ENCODE measurements at regions not wholly inside any gene's neighbourhood (a gene's known extent, or its start where the extent isn't known, plus 50 kb on each side); places are given as distances from the start of the nearest gene placed in this dataset.

DNA sequence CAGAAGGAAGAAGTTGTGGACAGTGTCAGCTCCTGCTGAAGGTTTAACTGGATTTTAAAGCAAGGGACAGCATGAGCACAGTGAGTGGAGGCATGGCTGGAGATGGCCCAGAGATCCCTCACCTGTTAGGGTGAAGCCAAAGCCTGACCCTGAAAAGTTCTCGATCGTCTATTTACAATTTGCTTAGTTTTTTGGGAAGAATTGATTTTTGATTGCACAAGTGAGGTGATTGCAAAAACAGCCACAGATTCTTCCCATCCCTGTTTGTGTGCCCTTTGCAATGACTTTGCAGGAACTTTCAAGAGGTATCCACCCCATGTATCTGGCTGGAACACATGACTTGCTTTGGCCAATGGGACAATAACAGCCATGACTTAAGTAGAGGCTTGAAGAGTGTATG is 170.1 kb downstream of the TFAP2C start:
- TF ChIP-seq, protein P1, sequence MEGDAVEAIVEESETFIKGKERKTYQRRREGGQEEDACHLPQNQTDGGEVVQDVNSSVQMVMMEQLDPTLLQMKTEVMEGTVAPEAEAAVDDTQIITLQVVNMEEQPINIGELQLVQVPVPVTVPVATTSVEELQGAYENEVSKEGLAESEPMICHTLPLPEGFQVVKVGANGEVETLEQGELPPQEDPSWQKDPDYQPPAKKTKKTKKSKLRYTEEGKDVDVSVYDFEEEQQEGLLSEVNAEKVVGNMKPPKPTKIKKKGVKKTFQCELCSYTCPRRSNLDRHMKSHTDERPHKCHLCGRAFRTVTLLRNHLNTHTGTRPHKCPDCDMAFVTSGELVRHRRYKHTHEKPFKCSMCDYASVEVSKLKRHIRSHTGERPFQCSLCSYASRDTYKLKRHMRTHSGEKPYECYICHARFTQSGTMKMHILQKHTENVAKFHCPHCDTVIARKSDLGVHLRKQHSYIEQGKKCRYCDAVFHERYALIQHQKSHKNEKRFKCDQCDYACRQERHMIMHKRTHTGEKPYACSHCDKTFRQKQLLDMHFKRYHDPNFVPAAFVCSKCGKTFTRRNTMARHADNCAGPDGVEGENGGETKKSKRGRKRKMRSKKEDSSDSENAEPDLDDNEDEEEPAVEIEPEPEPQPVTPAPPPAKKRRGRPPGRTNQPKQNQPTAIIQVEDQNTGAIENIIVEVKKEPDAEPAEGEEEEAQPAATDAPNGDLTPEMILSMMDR (IDR thresholded peaks at IDR 0.05; ENCODE audit: low read depth, low read length), result no peak
- Histone ChIP-seq H3K4me1 (no peaks in the 10 kb centered on the region), H3K36me3 (no peaks in the 10 kb centered on the region), H3K4me3 (ENCODE audit: low read depth, low read length) (no peak overlapping the region), H3K27me3 (no peaks in the 10 kb centered on the region), H3K9me3 (no peaks in the 10 kb centered on the region)
- no peak for DNase-seq

DNA sequence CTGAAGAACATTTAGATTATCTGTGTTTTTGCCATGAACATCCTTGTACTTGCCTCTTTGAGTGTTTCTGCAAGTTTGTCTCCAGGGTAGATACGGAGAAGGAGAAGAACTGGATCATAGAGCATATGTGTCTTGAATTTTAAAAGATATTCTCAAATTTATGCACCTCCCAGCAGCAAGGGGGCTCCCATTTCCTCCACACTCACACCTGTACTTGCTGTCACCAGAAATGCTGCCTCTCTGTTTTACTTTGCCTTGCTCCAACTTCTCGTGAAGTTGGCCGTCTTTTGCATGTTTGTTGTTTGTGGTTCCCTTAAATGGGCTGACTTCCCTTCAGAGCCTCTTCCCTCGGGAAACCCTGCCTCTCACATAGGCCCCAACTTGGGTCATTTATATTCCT is 171.0 kb downstream of the TFAP2C start:
- H3K27me3 ChIP-seq, result no peaks in the 10 kb centered on the region
- H3K9me3 ChIP-seq, result no peaks in the 10 kb centered on the region
- DNase-seq, result no peak
- no peaks in the 10 kb centered on the region for H3K36me3 ChIP-seq
- H3K4me3 ChIP-seq (ENCODE audit: low read depth, low read length), result no peak overlapping the region
- no peaks in the 10 kb centered on the region for H3K4me1 ChIP-seq
- TF ChIP-seq, protein P1 (IDR thresholded peaks at IDR 0.05; ENCODE audit: low read depth, low read length), result no peak

DNA sequence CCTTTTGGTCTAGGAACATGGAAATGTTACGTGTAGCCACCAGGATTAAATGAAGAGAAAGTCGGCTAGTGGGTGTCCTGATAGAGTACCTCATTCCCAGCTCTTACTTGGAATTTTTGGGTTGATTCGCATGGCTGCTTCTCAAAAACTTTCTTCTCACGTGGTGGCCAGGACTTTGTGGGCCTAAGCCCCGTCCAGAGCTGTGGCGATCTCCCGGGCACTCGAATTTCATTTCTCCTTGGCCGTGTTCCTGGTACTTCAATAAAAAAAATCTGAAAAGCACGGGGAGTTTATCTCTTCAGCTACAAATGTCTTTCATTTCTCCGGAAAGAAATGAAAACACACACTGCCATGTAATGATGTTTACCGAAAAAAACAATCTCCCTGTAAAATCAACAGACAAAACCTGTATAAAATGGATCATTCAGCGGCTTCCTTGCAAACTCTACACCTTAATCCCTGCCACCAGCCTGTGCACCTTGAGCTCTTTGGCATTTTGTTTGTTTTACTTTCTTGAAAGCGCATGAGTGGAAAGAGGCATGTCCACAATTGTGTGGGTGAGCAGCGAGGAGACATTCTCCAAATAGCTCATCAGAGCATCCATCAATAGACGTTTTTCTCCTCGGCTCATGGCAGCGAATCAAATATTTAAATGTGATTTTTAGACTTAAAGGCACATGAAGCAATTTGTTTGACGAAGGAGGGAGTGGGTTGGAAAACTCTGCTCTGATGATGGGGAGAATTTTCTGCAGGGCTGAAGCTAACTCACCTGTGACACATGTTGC is 173.1 kb downstream of the TFAP2C start:
- no peaks in the 10 kb centered on the region for H3K27me3 ChIP-seq
- no peaks in the 10 kb centered on the region for H3K9me3 ChIP-seq
- TF ChIP-seq, protein P1 (IDR thresholded peaks at IDR 0.05; ENCODE audit: low read depth, low read length), result no peak
- DNase-seq, result no peak
- H3K4me3 ChIP-seq (ENCODE audit: low read depth, low read length), result no peak overlapping the region
- no peaks in the 10 kb centered on the region for H3K36me3 ChIP-seq
- no peaks in the 10 kb centered on the region for H3K4me1 ChIP-seq

DNA sequence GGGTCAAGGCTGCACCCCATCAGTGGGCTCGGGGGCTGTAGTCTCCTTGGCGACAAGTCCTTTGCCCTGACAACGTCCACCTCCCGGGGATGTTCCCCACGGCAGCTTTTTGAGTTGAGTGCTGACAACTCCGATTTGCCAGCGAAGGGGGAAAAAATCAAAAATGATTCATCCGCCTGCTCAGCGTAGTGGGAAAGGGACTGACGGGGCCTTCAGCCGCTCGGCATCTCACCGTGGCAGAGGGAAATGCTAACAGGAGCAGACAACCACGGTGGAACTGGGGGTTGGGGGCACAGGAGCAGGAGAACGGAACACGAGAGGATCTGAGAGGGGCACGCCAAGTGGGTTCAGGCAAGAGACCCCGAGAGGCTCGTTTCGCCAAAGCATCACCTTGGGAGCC is 173.7 kb downstream of the TFAP2C start:
- Histone ChIP-seq H3K4me1 (no peaks in the 10 kb centered on the region), H3K4me3 (ENCODE audit: low read depth, low read length) (no peak overlapping the region), H3K27me3 (no peaks in the 10 kb centered on the region), H3K9me3 (no peaks in the 10 kb centered on the region), H3K36me3 (no peaks in the 10 kb centered on the region)
- TF ChIP-seq, protein P1 (IDR thresholded peaks at IDR 0.05; ENCODE audit: low read depth, low read length), result no peak
- no peak for DNase-seq

DNA sequence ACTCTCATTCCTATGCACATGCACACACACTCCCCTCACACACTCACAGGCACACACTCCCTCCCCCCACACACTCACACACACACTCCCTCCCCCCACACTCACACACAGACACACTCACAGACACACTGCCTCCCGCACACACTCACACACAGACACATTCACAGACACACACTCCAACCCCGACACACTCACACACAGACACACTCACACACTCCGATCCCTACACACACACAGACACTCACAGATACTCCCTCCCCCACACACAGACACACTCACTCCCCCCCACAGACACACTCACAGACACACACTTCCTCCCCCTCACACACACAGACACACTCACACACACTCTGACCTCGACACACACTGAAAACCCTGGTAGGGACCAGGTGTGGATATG is 176.2 kb downstream of the TFAP2C start:
- no peaks in the 10 kb centered on the region for H3K9me3 ChIP-seq
- no peak overlapping the region for H3K4me3 ChIP-seq (ENCODE audit: low read depth, low read length)
- no peaks in the 10 kb centered on the region for H3K4me1 ChIP-seq
- H3K27me3 ChIP-seq, result no peaks in the 10 kb centered on the region
- DNase-seq, result no peak
- H3K36me3 ChIP-seq, result no peaks in the 10 kb centered on the region
- TF ChIP-seq, protein P1 (IDR thresholded peaks at IDR 0.05; ENCODE audit: low read depth, low read length), result no peak

DNA sequence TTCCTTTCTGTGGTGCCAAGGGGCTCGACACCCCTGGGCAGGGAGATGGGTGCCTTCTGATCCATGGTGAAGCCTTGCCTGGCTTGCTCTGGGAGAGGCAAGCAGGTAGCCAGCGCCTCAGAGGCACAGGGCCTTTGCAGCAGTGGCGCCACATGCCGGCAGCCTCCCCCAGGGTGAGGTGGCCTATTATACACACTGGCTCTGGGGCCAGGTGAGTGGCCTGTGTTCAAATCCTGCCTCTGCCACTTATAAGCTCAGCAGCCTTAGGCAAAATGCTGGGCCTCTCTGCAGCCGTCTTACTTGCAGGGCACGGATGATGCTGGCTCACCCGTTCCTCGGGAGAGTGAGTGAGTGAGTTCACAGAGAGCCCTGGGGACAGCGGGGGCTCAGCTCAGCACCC is 176.9 kb downstream of the TFAP2C start:
- no peak overlapping the region for H3K4me3 ChIP-seq (ENCODE audit: low read depth, low read length)
- no peaks in the 10 kb centered on the region for H3K9me3 ChIP-seq
- H3K36me3 ChIP-seq, result no peaks in the 10 kb centered on the region
- TF ChIP-seq, protein P1 (IDR thresholded peaks at IDR 0.05; ENCODE audit: low read depth, low read length), result no peak
- no peak for DNase-seq
- no peaks in the 10 kb centered on the region for H3K27me3 ChIP-seq
- no peaks in the 10 kb centered on the region for H3K4me1 ChIP-seq

All from BE2C (cell line).